ENCODE measurements at regions not wholly inside any gene's neighbourhood (a gene's known extent, or its start where the extent isn't known, plus 50 kb on each side); places are given as distances from the start of the nearest gene placed in this dataset.

DNA sequence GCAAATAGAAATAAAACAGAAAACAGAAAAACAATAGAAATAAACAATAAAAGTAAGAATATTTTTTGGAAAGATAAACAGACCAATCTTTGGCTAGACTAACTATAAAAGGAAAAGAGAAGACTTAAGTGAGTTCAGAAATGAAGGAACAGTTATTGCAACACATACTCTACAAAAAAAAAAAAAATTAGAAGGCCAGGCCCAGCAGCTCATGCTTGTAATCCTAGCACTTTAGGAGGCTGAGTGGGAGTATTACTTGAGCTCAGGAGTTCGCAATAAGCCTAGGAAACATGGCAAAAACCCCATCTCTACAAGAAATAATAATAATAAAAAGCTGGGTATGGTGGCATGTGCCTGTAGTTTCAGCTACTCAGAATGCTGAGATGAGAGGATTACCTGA, 336.7 kb downstream of the DTHD1 start:
- in situ Hi-C loops (cut with MboI) (no loop called here), intact Hi-C loops (cut with micrococcal nuclease) (no loop called here)
- Histone ChIP-seq H3K36me3 (ENCODE audit: control insufficient read depth, insufficient read depth, low read length) (no peaks in the 10 kb centered on the region), H3K27ac (ENCODE audit: extremely low read depth, low read depth, low read length) (no peak overlapping the region), H4K20me1 (replicated peaks; ENCODE audit: control insufficient read depth, insufficient read depth, low read length) (no peaks in the 10 kb centered on the region), H2AFZ (ENCODE audit: low read depth, low read length) (no peak overlapping the region), H3K4me1 (replicated peaks in 1 of 2; ENCODE audit: control insufficient read depth in 2 of 2, insufficient read depth in 2 of 2, low read length in 2 of 2) (no peaks in the 10 kb centered on the region), H3K9ac (ENCODE audit: insufficient read depth in 1 of 2, low read depth in 2 of 2, low read length in 2 of 2) (no peak overlapping the region), H3K4me3 (no peak overlapping the region), H3K27me3 (ENCODE audit: control insufficient read depth in 2 of 2, insufficient read depth in 2 of 2, low read length in 2 of 2) (no peaks in the 10 kb centered on the region), H3K4me2 (ENCODE audit: insufficient read depth, low read length) (no peak overlapping the region), H3K79me2 (ENCODE audit: control insufficient read depth, insufficient read depth, low read length) (no peaks in the 10 kb centered on the region), H3K9me1 (ENCODE audit: control insufficient read depth, insufficient read depth, low read length) (no peaks in the 10 kb centered on the region), H3K9me3 (replicated peaks; ENCODE audit: control insufficient read depth, insufficient read depth, low read depth, low read length) (no peaks in the 10 kb centered on the region)
- ChIA-PET CTCF (ENCODE audit: low intra/inter-chr PET ratio) (no interaction called here), POLR2A (no interaction called here)
- no peak for DNase-seq (ENCODE audit: extremely low read depth in 1 of 4, low spot score in 3 of 4)
- 21% methylated on average over 1 of the region's 1 CpG for WGBS (ENCODE audit: insufficient coverage, low coverage, missing lambda C conversion rate)
- no peak for ATAC-seq
- FAIRE-seq: no peak
- BruUV-seq (replicated peaks): no TSS peak
- TF ChIP-seq IRF2 (CRISPR knock-in tag; IDR thresholded peaks at IDR 0.05) (no peak), CREB5 (CRISPR knock-in tag; IDR thresholded peaks at IDR 0.05) (no peak), FOS (IDR thresholded peaks at IDR 0.05; ENCODE audit: extremely low read depth, insufficient read length) (no peak), VEZF1 (CRISPR knock-in tag; IDR thresholded peaks at IDR 0.05) (no peak), HMG20B (CRISPR knock-in tag; IDR thresholded peaks at IDR 0.05) (no peak), ZEB2 (IDR thresholded peaks at IDR 0.05) (no peak), CUX1 (CRISPR knock-in tag; IDR thresholded peaks at IDR 0.05) (no peak), SOX6 (IDR thresholded peaks at IDR 0.05) (no peak), STAG1 (CRISPR knock-in tag; IDR thresholded peaks at IDR 0.05; ENCODE audit: borderline replicate concordance) (no peak), SETDB1 (IDR thresholded peaks at IDR 0.05; ENCODE audit: low read length) (no peak), U2AF1 (optimal IDR thresholded peaks at IDR 0.05; ENCODE audit: low read depth, low read length) (no peak), LCOR (CRISPR knock-in tag; IDR thresholded peaks at IDR 0.05) (no peak), FOXP1 (CRISPR knock-in tag; IDR thresholded peaks at IDR 0.05) (no peak), HDAC1 (IDR thresholded peaks at IDR 0.05) (no peak)
- TF ChIP-seq, protein P1, sequence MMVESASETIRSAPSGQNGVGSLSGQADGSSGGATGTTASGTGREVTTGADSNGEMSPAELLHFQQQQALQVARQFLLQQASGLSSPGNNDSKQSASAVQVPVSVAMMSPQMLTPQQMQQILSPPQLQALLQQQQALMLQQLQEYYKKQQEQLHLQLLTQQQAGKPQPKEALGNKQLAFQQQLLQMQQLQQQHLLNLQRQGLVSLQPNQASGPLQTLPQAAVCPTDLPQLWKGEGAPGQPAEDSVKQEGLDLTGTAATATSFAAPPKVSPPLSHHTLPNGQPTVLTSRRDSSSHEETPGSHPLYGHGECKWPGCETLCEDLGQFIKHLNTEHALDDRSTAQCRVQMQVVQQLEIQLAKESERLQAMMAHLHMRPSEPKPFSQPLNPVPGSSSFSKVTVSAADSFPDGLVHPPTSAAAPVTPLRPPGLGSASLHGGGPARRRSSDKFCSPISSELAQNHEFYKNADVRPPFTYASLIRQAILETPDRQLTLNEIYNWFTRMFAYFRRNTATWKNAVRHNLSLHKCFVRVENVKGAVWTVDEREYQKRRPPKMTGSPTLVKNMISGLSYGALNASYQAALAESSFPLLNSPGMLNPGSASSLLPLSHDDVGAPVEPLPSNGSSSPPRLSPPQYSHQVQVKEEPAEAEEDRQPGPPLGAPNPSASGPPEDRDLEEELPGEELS (CRISPR knock-in tag; IDR thresholded peaks at IDR 0.05; ENCODE audit: borderline replicate concordance): no peak
